Hypothalamus (tissue), 51 donors: ENCODE measurements at regions not wholly inside any gene's neighbourhood (a gene's known extent, or its start where the extent isn't known, plus 50 kb on each side); places are given as distances from the start of the nearest gene placed in this dataset.
A peak's percentile ranks its signal among the peaks of the same experiment; 100 is the strongest.

Experiments used
- DNase-seq, 51 donors: peaks; one replicate each; lab custom pipeline; 2025; lab: John Stamatoyannopoulos, UW

DNA sequence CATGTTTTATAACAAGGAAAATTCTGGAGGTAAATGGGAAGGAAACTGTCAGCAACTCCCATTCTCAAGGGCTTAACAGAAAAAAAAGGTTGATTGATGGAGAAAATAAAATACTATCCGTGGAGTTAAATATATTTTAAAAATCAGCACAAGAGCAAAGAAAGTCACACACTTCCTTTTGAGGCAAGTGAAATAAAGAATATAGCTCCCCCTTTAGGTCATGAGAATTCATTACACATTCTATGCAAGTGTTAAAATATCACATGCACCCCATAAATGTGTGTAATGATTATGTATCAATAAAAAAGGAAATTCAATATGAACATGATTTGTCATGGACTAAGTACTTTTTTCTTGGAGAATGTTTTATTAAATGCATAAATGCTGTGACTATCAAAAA is 349.2 kb downstream of the TPBG start:
- no peak for DNase-seq

DNA sequence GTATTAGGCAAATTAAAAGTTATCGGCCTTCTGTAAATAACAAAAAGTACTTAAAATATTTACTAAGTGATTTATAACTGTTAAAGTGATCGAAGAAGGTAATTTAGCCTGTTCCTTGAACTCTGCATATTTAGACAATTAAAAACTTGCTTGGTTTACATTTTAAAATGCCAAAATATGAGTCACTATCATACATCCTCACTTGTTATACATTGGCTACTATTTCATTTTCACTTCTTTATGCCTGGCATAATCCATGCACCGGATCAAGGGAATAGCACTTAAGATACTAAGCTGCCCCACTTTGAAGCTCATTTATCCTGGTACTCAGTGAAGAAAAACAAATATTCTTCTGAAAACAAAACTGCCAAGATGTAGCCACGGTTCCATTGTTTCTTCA is 344.6 kb downstream of the UBE3D start:
- DNase-seq: no peak

DNA sequence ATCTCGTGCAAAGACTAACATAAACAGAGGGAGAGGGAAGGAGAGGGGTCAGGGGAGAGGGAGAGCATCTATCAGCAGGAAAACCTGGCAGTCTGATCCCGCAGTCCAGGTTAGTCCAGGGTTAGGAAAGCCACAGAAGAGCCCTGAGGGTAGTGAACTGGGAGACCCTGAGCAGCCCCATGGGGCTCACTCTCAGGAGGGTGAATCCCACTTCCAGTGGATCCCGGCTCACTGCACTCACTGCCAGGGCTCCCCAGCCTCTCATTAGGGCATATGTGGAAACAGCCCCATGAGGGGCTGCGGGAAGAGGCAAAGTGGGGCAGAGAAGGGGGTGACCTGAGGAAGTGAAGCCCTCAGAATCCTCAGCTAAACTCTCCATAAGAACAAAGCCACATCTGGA is 329.9 kb downstream of the UBE3D start:
- no peak for DNase-seq

DNA sequence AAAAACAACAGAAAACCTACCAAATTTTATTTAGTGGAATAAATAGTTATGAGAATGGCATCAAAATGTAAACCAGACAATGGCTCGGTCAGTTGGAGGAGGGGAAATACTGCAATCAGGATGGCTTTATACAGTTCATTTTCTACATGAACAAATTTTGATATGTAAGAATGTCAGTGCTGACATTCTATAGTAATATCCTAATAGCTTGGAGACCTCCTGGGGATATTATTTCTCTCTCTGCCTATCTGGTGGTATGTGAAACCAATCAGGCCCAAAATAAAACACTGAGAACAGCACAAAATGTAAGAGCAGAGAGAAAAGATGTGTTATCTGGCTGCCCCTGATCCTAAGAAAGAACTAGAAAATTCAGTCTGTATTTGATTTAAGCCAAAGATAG is 327.7 kb downstream of the UBE3D start:
- DNase-seq: no peak

DNA sequence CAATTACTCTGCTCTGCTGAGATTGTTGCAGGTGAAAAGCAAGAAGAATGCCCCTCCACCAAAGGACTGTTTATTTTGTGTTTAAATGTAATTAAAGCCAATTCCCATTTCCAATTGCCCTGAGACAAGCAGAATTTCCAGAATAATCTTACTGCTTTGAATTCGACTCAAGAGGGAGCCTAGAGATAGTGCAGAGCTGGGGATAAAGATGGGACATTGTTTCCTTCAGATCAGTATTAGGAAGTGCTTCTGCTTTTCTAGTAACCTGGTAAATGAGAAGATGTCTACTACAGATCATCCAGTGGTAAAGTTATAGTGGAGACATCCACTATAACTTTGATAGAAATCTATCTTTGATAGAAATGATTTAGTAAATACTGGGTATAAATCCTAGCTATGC is 326.9 kb downstream of the UBE3D start:
- DNase-seq: no peak

DNA sequence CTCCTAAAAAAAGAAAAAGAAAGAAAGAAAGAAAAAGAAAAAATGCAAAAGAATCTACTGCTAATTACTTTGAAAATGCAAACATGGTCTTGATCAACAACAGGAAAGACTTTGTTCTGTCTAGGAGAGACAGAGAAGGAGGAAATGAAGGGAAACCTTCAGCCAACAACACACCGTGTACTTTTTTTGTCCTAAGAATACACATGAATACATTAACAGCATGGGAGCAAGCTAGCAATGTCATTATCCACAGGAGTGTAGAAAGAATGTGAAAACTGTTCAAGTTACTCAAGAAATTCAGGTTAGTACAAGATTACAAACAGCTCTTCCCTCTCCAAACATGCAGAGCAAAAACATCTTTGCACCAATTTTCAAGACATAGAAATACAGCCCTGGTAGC is 326.3 kb downstream of the UBE3D start:
- DNase-seq: peak in 1 of 51 donors; percentile 40

DNA sequence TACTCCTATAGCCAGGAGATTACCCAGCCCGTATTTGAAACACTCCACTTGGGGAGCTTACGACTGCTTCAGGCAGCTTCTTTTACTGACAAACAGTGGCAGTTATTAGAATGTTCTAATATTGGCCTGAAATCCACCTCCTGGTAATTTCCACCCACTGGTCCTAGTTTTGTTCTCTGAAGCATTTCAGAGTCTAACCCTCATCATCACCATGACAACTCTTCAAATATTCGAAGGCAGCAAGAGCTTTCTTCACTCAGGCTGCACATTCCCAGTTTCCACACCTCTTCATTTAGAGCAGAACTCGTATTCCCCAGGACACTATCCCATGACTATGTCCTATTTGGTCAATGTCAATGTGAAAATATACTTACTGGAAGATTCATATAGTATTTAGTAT is 325.6 kb downstream of the UBE3D start:
- DNase-seq: peak in 1 of 51 donors; percentile 1

DNA sequence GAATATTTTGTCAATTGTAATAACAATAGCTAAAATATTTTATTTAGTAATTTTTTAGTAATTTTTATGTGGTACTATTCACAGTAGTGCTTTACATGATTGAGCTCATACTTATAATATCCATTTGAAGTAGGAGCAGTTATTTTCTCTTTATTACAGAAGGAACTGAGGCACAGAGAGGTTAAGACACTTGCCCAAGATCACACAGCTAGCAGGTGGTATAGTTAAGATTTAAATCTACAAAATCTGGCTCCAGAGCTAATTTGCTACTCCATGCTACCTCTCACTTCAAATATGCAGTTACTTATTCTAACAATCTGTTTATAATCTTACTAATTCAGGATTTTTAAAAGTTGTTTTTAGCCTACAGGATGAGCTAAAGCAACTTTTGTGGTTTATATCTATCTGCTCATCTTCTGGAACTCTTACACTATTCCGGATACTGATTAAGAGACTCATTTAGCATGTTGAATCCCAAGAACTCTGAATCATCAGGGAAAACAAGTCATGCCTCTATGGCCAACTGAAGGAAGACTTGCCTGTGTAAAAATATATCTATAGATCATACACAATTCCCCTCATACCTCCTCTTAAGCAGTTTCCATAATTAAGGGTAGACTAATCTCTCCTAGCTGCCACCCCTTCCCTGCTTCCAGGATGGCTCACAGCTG is 324.2 kb downstream of the UBE3D start:
- no peak for DNase-seq

DNA sequence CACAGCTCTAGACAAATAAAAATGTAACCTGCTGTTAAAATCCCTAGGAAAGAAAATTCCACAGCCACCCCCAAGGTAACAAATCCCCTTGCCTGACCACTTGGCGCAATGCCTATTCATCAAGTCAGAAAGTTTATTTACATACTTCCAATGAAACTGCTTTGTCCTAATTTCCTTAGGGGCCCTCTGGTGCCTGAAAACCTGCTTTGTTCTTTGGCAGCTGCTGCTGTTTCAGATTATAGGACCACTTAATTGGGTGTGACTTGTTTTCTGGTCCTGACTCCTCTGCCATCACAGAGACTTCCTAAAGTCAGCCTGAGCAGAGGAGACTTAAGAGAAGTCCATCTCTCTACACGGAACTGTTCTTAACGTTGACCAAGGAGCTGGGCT is 323.6 kb downstream of the UBE3D start:
- DNase-seq: no peak

DNA sequence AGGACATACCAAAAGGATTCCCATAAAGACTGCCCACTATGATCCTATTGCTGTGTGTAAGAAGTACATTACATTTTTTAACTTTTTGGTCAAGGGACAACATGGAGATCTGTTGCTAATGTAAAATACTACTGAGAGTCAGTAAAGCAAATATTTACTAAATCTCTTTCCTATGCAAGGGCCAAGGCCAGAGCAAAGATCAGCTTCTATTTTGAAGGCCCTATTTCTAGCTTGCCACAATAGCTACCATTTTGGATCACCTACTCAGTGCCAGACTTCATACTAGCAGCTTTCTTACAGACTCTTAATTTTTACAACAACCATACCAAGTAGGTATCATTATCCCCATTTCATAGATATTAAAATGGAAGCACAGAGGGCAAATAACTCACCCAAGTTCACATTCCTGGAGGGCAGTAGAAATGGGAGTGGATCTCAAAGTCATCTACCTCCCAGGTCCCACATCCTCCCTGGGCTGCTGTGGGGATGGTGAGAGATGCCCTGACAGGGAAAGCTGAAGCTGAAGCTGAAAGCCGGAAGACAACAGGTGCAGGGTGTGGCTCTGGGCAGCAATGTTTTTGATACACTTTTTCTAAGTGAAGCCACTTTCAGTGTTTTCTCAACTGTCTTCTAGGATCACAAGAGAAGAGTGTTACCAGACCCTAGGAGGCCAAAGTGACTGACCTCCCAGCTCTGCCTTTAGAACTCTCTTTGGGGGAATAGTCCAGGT is 321.2 kb downstream of the UBE3D start:
- DNase-seq: no peak

DNA sequence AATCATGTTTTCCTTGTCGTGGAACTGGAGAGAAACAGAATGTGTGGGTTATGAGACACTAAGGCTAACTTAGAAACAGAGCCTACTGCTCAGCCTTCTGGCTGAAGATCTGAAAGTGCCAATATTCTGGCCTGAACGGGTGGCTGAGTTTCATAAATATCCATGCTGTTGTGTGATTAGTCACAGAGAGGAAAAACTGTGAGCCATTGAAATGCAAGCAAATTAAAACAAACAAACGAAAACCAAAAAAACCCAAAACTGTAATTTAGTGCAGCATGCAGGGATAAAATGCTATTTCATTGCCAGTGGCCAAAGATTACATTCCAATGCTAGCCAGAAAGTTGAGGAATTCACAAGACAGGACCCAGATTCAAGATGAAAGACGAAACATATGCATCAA is 315.1 kb downstream of the UBE3D start:
- DNase-seq: no peak

DNA sequence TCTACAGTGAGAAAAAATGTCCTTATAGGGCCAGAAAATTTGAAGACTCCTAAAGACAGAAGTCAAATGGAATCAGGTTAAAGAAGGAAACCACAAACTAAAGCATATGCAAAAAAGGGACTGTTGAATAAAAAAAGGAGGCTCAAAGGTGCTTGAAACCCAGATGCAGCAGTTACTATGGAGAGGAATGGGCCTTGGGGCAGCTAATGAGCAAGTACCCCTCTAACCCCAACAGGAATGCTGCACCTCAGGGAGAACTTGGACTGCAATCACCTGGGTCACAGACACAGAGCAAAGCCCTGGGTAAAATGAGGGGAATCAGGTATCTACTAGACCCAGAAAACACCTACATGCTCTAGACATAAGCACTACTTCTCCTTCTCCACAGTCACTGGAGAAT is 313.9 kb downstream of the UBE3D start:
- DNase-seq: no peak

DNA sequence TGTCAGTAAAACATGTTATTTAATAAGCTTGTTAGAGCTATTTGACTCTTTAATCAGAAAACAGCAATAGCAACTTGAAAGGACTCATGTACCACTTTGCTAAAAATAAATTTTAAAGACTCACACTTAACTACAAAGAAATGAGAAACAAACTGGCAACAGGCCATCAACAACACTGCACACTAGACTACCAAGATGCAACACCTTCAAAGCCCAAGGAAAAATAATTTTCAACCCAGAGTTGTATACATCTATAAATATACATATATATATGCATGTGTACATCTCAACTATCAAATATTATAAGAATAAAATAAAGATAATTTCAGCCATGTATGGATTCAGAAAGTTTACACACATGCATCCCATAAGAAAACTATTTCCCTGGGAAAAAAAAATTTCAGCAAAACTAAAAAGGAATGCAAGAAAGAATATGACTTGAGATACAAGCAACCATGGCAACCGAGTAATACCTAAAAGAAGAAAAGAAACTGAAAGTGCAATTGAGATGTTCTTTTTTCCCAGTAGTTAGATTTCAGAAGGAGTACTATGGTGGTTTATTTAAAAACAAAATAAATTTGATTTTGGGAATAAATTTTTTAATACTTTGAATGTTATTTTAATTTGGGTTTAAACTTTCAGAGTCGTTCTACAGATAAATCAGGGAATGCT is 303.8 kb downstream of the UBE3D start:
- DNase-seq: no peak

DNA sequence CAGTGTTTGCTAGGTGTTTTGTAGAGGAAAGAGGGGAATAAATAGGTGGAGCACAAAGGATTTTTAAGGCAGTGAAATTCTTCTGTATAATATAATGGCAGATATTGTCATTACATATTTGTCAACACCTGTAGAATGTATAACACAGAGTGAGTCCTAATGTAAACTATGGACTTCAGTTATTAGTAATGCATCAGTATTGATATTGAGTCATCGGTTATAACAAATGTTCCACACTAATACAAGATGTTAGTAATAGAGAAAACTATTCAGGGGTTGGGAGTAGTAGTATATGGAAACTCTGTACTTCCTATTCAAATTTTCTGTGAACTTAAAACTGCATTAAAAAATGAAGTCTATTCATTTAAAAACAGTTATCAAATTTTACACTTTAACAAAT is 299.2 kb downstream of the UBE3D start:
- DNase-seq: no peak

DNA sequence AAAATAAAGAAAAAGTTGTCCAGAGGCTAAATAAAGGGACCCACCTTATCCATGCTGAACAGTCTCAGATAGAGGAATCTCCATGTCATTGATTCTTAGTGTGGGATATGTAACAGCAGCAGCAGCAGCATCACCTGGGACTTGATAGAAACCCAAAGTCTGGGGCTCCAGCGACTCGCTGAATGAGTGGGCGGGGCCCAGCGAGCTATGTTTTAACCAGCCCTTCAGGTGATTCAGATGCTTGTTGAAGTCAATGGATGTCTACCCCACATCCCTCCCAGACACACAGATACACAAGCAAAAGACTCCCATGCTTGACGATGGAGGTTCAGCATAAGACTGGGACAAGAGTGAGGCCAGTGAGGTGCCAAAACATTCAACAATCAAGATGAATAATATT is 298.6 kb downstream of the UBE3D start:
- no peak for DNase-seq

DNA sequence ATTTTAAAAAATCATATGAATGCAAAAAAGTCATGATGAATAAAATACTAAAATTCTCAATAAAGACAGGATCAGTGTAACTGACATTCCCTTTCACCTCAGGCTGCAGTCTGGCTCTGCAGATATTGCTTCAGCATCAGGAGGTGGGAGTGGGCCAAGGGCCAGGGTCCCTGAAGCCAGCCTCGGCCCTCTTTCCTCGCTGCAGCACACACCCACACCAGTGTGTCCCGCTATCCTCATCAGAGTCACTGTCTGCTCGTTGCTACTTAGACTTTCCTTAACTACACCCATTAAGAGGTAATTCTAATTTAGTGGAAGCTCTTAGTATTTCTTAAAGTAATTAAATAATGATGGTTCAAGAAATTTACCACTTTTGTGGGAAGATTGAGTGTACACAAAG is 298.2 kb downstream of the UBE3D start:
- no peak for DNase-seq

DNA sequence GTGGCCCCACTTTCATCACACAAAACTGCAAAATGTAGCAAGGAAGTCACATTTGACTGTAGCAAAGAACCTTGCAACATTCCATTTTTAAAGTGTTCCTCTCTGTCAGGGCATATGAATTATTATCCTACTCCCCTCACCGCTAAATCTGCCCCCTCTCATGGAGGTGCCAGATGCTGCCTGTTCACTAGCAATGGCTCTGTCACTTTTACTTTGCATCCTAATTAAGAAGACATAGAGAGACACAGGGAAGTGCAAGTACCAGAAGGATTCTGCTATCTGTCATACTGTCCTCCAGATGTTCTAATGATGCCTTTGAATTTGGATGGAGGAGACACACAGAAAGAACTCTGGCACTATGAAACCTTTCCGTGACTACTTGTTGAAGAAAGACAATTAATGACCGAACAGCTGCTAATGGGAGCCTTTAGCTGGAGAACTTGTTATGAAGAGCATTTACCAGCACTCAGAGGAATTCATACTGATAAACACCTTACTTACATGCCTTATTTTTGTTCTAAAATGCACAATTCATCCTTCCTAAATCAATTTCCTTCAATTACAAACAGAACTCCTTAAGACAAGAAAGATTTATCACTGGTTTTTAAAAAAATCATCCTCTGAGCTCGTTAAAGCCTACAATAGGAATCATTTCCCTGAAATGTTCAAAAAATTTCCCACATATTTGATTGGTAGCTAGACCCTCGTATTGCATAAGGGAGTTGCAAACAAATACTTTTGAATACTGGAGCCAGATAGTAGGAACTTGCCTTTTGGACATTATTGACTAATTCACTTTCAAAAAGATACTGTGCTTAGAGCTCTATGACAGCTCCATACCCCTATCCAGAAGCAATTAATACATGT is 292.6 kb downstream of the UBE3D start:
- no peak for DNase-seq

DNA sequence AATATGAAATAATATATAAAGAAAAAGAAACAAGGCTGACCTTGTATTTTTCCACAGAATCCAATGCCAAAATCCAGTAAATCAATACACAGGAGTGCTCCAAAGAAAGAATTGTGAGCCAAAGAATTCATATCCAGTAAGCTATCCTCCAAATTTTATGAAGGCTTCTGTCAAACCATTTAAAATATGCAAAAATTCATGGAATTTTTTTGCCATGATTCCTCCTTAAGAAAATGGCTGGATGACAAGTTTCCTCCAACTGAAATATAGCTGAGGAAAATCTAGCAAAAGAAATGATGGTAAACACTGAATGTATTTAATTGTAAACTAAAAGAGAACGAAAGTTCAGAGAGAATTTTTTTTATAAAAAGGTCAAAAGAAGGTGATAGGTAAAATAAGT is 290.3 kb downstream of the UBE3D start:
- DNase-seq: no peak

DNA sequence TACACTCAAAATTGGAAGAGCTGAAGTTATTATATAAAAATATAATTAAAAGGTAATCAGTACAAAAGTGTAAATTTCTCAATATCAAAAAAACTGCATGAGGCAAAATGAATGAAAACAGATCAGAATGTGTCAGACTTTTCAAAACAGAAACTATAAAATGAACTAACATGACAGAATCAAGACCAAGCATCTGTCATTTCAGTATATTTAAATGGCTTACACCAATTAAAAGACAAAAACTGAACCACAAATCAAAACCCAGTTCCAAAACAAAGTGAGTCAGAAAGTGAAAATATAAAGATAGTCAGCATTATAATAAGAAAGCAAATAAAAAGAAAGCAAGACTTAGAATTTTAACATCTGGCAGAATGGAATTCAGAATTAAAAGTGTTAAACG is 289.7 kb downstream of the UBE3D start:
- DNase-seq: no peak

DNA sequence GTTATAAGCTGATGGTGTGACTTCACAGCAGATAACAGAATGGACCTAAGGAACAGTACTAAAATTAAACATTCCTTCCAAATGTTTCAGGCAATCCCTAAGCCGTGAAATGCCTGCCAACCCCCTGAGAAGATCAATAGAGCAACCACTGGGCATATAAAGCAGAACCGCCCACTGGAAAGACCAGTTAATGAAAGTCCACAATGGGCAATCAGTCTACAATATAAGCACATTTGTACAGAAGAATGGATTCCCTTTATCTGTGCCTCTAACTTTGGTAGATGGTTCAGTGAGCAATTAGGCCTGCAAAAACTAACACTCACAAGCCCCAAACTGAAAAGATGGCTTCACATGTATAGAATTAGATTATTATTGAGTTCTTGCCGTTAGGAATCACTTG is 286.6 kb downstream of the UBE3D start:
- DNase-seq: no peak

DNA sequence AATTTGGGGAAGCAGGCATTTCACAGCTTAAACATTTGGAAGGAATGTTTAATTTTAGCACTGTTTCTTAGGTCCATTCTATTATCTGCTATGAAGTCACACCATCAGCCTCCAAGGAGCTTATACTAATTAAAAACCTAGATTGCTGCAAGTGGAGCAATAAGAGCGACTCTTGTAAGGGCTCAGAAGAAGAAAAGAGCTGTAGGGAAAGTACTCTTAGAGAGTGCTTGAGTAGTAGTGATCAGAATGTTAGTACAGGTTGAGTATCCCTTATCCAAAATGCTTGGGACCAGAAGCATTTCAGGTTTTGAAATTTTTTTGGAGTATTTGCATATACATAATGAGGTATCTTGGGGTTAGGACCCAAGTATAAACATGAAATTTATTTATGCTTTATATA is 285.3 kb downstream of the UBE3D start:
- DNase-seq: no peak
